LNCAP (cell line): ENCODE measurements at regions not wholly inside any gene's neighbourhood (a gene's known extent, or its start where the extent isn't known, plus 50 kb on each side); places are given as distances from the start of the nearest gene placed in this dataset.

Experiments used
- CTCF ChIP-seq: fragments of 450-650 bp; IDR thresholded peaks from 2 replicates; pipeline ENCODE4 v1.5.1; 2017; ENCODE audit warnings: mild to moderate bottlenecking

GRCh38 chr2:8598295-8599165, 83.3 kb upstream of the ID2 start:
- no peak for TF ChIP-seq CTCF

GRCh38 chr2:8599421-8600242, 82.2 kb upstream of the ID2 start:
- no peak for TF ChIP-seq CTCF

GRCh38 chr2:8600456-8600855, 81.4 kb upstream of the ID2 start:
- TF ChIP-seq CTCF: no peak

- no peak for TF ChIP-seq CTCF
Measured at GRCh38 chr2:8602809-8603208, 79.0 kb upstream of the ID2 start.

- TF ChIP-seq CTCF: no peak
Measured at GRCh38 chr2:8604262-8604661, 77.6 kb upstream of the ID2 start.

- TF ChIP-seq CTCF: no peak
Measured at GRCh38 chr2:8605351-8606065, 76.3 kb upstream of the ID2 start.

GRCh38 chr2:8606226-8606625, 75.6 kb upstream of the ID2 start:
- no peak for TF ChIP-seq CTCF
